Mesenchymal stem cell (in vitro differentiated cells and primary cell): ENCODE measurements at regions not wholly inside any gene's neighbourhood (a gene's known extent, or its start where the extent isn't known, plus 50 kb on each side); places are given as distances from the start of the nearest gene placed in this dataset.

Experiments
- DNase-seq: peaks from one replicate; pipeline ENCODE4 v3.0.0-alpha.2; 2013
- H2AFZ ChIP-seq: one replicate; pipeline ENCODE4 v1.6.1; 2013; ENCODE audit warnings: low read depth, mild to moderate bottlenecking, control low read depth, inconsistent platforms, low read length, moderate library complexity
- H2AK5ac ChIP-seq: 2 replicates; pipeline ENCODE4 v1.6.1; 2013; ENCODE audit warnings: low read length, moderate library complexity, mild to moderate bottlenecking, inconsistent platforms; ENCODE audit not compliant: severe bottlenecking
- H2BK120ac ChIP-seq: one replicate; pipeline ENCODE4 v1.6.1; 2013; ENCODE audit warnings: low read depth, mild to moderate bottlenecking, inconsistent platforms, low read length, moderate library complexity
- H2BK12ac ChIP-seq, 2 experiments: one replicate each; pipeline ENCODE4 v1.6.1; 2013; ENCODE audit warnings: inconsistent platforms in 2 of 2, low read length in 2 of 2, mild to moderate bottlenecking in 2 of 2, moderate library complexity in 2 of 2, control low read depth in 1 of 2
- H2BK15ac ChIP-seq: one replicate; pipeline ENCODE4 v1.6.1; 2013; ENCODE audit warnings: mild to moderate bottlenecking, low read depth, inconsistent platforms; ENCODE audit not compliant: poor library complexity, severe bottlenecking
- H2BK5ac ChIP-seq: 2 replicates; pipeline ENCODE4 v1.6.1; 2013; ENCODE audit warnings: low read depth, mild to moderate bottlenecking, low read length, control low read depth, inconsistent platforms; ENCODE audit not compliant: poor library complexity, severe bottlenecking
- H3K14ac ChIP-seq, 2 experiments: one replicate each; pipeline ENCODE4 v1.6.1; 2013; ENCODE audit warnings: inconsistent platforms in 2 of 2, low read length in 2 of 2, control low read depth in 1 of 2, mild to moderate bottlenecking in 1 of 2, moderate library complexity in 1 of 2
- H3K18ac ChIP-seq, 2 experiments: one replicate each; pipeline ENCODE4 v1.6.1; 2013; ENCODE audit warnings: inconsistent platforms in 2 of 2, low read length in 2 of 2, control low read depth in 1 of 2, low read depth in 1 of 2, mild to moderate bottlenecking in 1 of 2
- H3K23ac ChIP-seq, 2 experiments: one replicate each; pipeline ENCODE4 v1.6.1; 2013; ENCODE audit warnings: inconsistent platforms in 2 of 2, low read length in 2 of 2, mild to moderate bottlenecking in 2 of 2, moderate library complexity in 2 of 2, control low read depth in 1 of 2
- H3K27ac ChIP-seq: 2 replicates; pipeline ENCODE4 v1.5.1; 2013; ENCODE audit warnings: mild to moderate bottlenecking, moderate library complexity, low read length, control low read depth, inconsistent platforms; ENCODE audit not compliant: poor library complexity, severe bottlenecking
- H3K27me3 ChIP-seq, 2 experiments: 2 replicates each; pipeline versions ENCODE4 v1.6.1 to v1.7.0; 2013; ENCODE audit warnings: low read length in 2 of 2, mild to moderate bottlenecking in 2 of 2, moderate library complexity in 2 of 2, control low read depth in 1 of 2, inconsistent platforms in 1 of 2; ENCODE audit not compliant: control insufficient read depth in 1 of 2, insufficient read depth in 1 of 2
- H3K36me3 ChIP-seq, 2 experiments: 2 replicates each; pipeline versions ENCODE4 v1.6.1 to v1.7.0; 2013; ENCODE audit warnings: low read length in 2 of 2, control low read depth in 1 of 2, inconsistent platforms in 1 of 2, low read depth in 1 of 2, mild to moderate bottlenecking in 1 of 2; ENCODE audit not compliant: insufficient read depth in 2 of 2, control insufficient read depth in 1 of 2
- H3K4ac ChIP-seq, 2 experiments: one replicate each; pipeline ENCODE4 v1.6.1; 2013; ENCODE audit warnings: inconsistent platforms in 2 of 2, low read length in 2 of 2, mild to moderate bottlenecking in 2 of 2, moderate library complexity in 2 of 2, control low read depth in 1 of 2, low read depth in 1 of 2
- H3K4me1 ChIP-seq: 2 replicates; pipeline ENCODE4 v1.6.1; 2013; ENCODE audit warnings: low read depth, low read length, control low read depth; ENCODE audit not compliant: control insufficient read depth, insufficient read depth
- H3K4me2 ChIP-seq: 2 replicates; pipeline ENCODE4 v1.6.1; 2013; ENCODE audit warnings: low read length, mild to moderate bottlenecking, inconsistent platforms; ENCODE audit not compliant: poor library complexity, severe bottlenecking
- H3K4me3 ChIP-seq, 2 experiments: 2 replicates each; pipeline versions ENCODE4 v1.5.1 to v1.7.0; 2013; ENCODE audit warnings: low read length in 2 of 2, mild to moderate bottlenecking in 2 of 2, control low read depth in 1 of 2, low read depth in 1 of 2; ENCODE audit not compliant: insufficient read depth in 1 of 2
- H3K79me1 ChIP-seq: replicated peaks from 2 replicates; pipeline ENCODE4 v1.6.1; 2013; ENCODE audit warnings: mild to moderate bottlenecking, control low read depth, low read length, inconsistent platforms; ENCODE audit not compliant: poor library complexity, severe bottlenecking
- H3K9ac ChIP-seq: 2 replicates; pipeline ENCODE4 v1.7.0; 2013; ENCODE audit warnings: mild to moderate bottlenecking, low read length, moderate library complexity
- H3K9me3 ChIP-seq: 2 replicates; pipeline ENCODE4 v1.7.0; 2013; ENCODE audit warnings: mild to moderate bottlenecking, low read length; ENCODE audit not compliant: control insufficient read depth
- H4K8ac ChIP-seq: one replicate; pipeline ENCODE4 v1.6.1; 2013; ENCODE audit warnings: inconsistent platforms, mild to moderate bottlenecking, low read length, moderate library complexity
- H4K91ac ChIP-seq: one replicate; pipeline ENCODE4 v1.6.1; 2013; ENCODE audit warnings: mild to moderate bottlenecking, low read length, inconsistent platforms
- WGBS: methylation state at CpG from one replicate; pipeline ENCODE4 v1.1.7; 2013; ENCODE audit warnings: mixed read lengths; 5-methylcytosine and 5-hydroxymethylcytosine counted together

GRCh38 chr1:82721702-82722101, 921.0 kb downstream of the ADGRL2 start:
- Histone ChIP-seq H3K27me3 (no peaks in the 10 kb centered on the region), H2BK120ac (no peak overlapping the region), H2BK15ac (no peak overlapping the region), H3K4me3 (no peak overlapping the region), H2BK5ac (no peak overlapping the region), H2BK12ac (no peak overlapping the region), H3K79me1 (no peaks in the 10 kb centered on the region), H3K9ac (no peak overlapping the region), H3K4ac (no peak overlapping the region), H3K4me2 (no peak overlapping the region), H3K14ac (no peak overlapping the region), H4K8ac (no peak overlapping the region), H3K27ac (no peak overlapping the region), H2AFZ (no peak overlapping the region), H4K91ac (no peak overlapping the region), H2AK5ac (no peak overlapping the region), H3K4me1 (no peaks in the 10 kb centered on the region), H3K23ac (no peak overlapping the region), H3K18ac (no peak overlapping the region), H3K36me3 (no peaks in the 10 kb centered on the region), H3K9me3 (peaks cover 15% of the 10 kb centered on the region)
- 100% methylated on average over 1 of the region's 3 CpGs for WGBS
- no peak for DNase-seq

GRCh38 chr1:82718719-82719419, 918.1 kb downstream of the ADGRL2 start:
- Histone ChIP-seq H3K79me1 (no peaks in the 10 kb centered on the region), H3K14ac (no peak overlapping the region), H3K4ac (no peak overlapping the region), H2AK5ac (no peak overlapping the region), H2AFZ (no peak overlapping the region), H3K4me3 (no peak overlapping the region), H3K4me1 (no peaks in the 10 kb centered on the region), H2BK12ac (no peak overlapping the region), H3K9ac (no peak overlapping the region), H3K23ac (no peak overlapping the region), H3K27ac (no peak overlapping the region), H2BK15ac (no peak overlapping the region), H4K8ac (no peak overlapping the region), H3K18ac (no peak overlapping the region), H2BK5ac (no peak overlapping the region), H4K91ac (no peak overlapping the region), H2BK120ac (no peak overlapping the region), H3K36me3 (no peaks in the 10 kb centered on the region), H3K27me3 (no peaks in the 10 kb centered on the region), H3K4me2 (no peak overlapping the region), H3K9me3 (peaks cover 21% of the 10 kb centered on the region)
- DNase-seq: no peak
- 60% methylated on average over 1 of the region's 1 CpG for WGBS

GRCh38 chr1:82710091-82710490, 909.4 kb downstream of the ADGRL2 start:
- no peak overlapping the region for H2AK5ac ChIP-seq
- peaks cover 14% of the 10 kb centered on the region for H3K9me3 ChIP-seq
- H4K91ac ChIP-seq: no peak overlapping the region
- H3K9ac ChIP-seq: no peak overlapping the region
- no peak overlapping the region for H2BK15ac ChIP-seq
- no peak overlapping the region for H3K4me3 ChIP-seq
- no peaks in the 10 kb centered on the region for H3K27me3 ChIP-seq
- H3K4me2 ChIP-seq: no peak overlapping the region
- H3K79me1 ChIP-seq: no peaks in the 10 kb centered on the region
- no peak overlapping the region for H2BK5ac ChIP-seq
- H3K23ac ChIP-seq: no peak overlapping the region
- no peaks in the 10 kb centered on the region for H3K4me1 ChIP-seq
- no peak overlapping the region for H3K4ac ChIP-seq
- H2BK120ac ChIP-seq: no peak overlapping the region
- no peak overlapping the region for H3K18ac ChIP-seq
- no peak overlapping the region for H3K27ac ChIP-seq
- no peaks in the 10 kb centered on the region for H3K36me3 ChIP-seq
- no peak overlapping the region for H2BK12ac ChIP-seq
- no peak overlapping the region for H2AFZ ChIP-seq
- DNase-seq: no peak
- no peak overlapping the region for H4K8ac ChIP-seq
- no peak overlapping the region for H3K14ac ChIP-seq

GRCh38 chr1:82707681-82708080, 906.9 kb downstream of the ADGRL2 start:
- Histone ChIP-seq H3K36me3 (no peaks in the 10 kb centered on the region), H3K23ac (no peak overlapping the region), H3K4me2 (no peak overlapping the region), H2BK5ac (no peak overlapping the region), H3K18ac (no peak overlapping the region), H4K8ac (no peak overlapping the region), H2BK15ac (no peak overlapping the region), H4K91ac (no peak overlapping the region), H3K4me3 (no peak overlapping the region), H2BK120ac (no peak overlapping the region), H3K9me3 (peaks cover 2% of the 10 kb centered on the region), H2AK5ac (no peak overlapping the region), H3K27ac (no peak overlapping the region), H2BK12ac (no peak overlapping the region), H3K27me3 (no peaks in the 10 kb centered on the region), H3K9ac (no peak overlapping the region), H3K14ac (no peak overlapping the region), H2AFZ (no peak overlapping the region), H3K4me1 (no peaks in the 10 kb centered on the region), H3K4ac (no peak overlapping the region), H3K79me1 (no peaks in the 10 kb centered on the region)
- no peak for DNase-seq
- no CpG with 5 or more reads among the region's 1 CpG for WGBS
